CD4-positive, alpha-beta T cell treated with Interleukin-1 beta for 1 hour (primary cell): ENCODE measurements at regions not wholly inside any gene's neighbourhood (a gene's known extent, or its start where the extent isn't known, plus 50 kb on each side); places are given as distances from the start of the nearest gene placed in this dataset.
"Not testable (repeated sequence)": the region's sequence is repeated elsewhere in the genome, so short reads cannot be mapped to it uniquely, and the experiment has no call there.

Source experiments
- DNase-seq, 2 donors: peaks; one replicate each; pipeline ENCODE4 v3.0.0-alpha.2; 2020 to 2022

DNA sequence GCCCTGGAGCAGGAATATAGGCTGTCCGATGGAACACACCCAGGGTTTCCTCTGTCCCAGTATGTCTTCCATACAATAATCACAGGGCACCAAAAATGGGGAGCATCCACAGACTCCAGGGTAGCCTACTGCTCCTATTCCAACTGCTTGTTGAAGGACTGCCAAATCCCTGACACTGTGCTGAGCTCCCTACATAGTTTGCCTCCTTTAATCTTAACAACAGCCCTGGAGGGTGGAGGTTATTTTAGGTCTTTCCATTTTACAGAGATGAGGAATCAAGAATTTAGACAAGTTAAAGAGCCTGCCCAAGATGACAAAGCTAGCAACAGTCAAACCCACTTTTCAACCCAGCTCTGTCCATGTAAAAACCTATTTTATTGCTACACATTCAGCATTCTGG lies 790.4 kb downstream of the DIAPH3 start:
- no peak for DNase-seq

DNA sequence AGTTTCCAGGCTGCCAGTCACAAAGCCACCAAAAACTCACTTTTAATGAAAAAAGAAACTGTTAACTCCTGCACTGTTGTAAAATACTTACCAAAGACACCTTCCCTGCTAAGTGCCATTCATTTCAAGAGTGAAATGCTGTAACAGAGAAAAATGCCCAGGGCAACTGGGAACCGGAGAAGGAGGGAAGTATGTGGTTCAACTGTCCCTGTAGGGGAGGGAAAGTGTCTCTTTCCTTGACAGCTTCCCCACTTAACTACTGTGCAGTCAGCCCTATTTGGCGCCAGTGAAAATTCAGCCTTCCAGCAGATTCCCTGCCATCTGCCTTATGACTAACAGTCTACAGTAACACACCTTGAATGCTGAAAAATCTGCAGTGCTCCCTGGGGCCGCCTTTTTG lies 789.0 kb downstream of the DIAPH3 start:
- DNase-seq = no peak

DNA sequence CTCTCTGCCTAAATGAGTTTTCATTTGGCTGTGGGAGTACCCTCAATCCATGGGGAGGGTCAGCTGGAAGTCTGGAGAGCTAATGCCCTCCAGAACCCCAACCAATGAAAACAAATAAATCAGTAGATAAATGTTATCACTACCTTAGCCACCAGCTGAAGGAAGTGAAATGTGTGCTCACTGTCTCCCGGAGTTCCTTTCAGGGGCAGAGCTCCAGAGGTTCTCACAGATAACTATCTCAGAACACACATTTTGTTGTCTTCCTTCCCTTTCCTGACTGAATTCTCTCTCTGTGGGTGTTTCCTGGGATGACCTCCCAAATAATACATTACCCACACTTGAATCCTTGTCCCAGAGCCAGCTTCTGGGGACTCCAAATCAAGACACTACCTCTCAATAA lies 779.6 kb downstream of the DIAPH3 start:
- DNase-seq = no peak

DNA sequence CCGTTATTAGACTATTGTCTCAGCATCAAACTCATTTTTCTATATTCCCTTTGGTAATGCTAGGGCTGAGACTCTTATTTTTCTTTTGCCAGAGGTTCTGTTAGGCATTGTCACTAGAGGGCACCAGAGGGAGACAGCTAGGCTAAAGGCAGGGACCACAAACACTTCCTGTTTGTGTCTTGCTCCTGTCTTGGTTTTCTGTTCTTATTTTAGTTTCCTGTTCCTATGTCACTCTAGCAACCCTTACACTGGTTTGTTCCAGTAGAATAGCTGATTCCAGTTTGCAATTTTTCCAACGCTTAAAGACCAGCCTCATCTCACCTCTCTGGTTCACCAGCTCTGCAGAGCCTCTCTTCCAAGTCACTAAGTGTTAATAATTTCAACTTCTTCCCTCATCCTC lies 772.0 kb downstream of the DIAPH3 start:
- DNase-seq = peak; percentile 56 to 78

DNA sequence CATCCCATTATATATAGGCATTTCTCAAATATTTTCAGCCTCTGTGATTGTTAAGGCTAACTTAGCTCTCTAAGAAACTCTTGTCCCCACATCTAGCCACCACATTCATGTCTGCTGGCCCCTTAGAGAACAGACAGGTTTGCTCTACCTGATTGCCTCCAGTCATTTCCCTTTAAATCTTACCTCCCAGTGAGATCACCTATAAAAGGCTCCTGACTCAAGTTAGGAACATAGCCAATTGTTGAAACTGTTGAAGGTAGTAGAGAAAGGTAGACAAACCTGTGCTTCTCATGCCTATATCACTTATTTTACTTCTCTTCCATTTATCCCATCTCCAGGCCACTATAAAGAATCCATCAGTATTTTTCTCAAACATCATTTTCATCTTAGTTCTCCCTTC lies 771.4 kb downstream of the DIAPH3 start:
- no peak for DNase-seq

DNA sequence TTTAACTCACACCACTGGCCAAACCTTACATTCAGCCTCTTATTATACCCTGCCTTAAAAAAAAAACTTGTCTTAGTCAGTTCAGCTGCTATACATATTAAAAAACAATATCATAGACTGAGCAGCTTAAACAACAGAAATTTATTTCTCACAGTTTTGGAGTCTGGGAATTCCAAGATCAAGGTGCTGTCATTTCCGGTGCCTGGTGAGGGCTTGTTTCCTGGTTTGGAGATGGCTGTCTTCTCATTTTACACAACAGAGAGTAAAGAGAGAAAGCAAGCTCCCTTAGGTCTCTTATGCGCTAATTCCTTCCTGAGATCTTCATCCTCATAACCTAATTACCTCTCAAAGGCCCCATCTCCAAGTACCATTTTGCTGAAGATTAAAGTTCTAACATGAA lies 769.2 kb downstream of the DIAPH3 start:
- no peak for DNase-seq

DNA sequence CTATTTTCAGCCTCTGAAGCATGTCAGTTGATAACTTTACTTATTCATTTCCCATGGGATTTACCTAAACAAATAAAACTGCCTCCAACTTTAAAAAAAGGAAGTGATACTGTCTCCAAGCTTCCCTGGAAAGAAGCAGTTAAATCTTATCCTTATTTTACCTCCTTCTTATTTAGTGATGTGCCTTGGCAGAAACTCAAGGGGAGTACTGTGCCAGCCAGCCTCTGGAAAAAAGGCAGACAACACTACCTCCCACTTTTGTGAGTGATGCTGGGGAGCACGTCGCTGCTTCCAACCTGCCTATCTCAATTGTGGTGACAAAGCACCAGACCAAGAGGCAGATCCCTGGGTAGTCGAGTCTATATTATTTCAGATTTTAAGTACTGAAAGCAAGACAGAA lies 765.6 kb downstream of the DIAPH3 start:
- no peak for DNase-seq

DNA sequence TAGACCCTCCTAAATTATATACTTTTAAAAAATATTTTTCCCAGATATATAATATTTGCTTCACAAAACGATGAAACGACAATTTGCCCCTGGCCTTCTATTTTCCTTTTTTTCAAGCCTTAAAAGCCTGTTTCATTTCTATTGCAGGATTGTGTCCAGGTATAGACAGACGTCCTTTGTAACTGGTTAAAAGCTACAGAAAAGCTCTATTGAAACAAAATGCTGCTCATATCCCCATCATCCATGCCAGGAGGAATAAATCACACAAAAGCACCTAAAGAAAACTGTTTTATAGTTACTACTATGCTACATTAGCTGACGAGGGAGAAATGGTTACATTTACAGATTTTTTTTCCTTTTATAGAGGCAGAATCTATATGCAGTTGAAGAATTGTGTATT lies 765.1 kb downstream of the DIAPH3 start:
- DNase-seq = no peak

DNA sequence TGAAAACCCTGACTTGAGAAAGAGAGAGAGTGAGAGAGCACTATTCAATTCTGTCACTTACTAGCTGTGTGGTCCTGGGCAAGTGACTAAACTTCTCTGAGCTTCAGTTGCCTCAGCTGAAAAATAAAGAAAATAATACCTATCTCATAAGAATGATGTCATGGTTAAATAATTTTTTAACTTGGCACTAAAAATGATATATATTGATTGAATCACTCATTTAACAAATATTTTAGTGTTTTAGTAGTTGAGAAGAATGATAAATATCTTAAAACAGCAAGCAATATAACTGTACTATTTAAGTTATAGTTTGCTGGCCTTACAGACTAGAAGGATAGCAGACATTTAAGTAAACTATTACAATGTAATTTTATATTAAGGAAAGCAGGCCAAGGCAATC lies 764.2 kb downstream of the DIAPH3 start:
- no peak for DNase-seq

DNA sequence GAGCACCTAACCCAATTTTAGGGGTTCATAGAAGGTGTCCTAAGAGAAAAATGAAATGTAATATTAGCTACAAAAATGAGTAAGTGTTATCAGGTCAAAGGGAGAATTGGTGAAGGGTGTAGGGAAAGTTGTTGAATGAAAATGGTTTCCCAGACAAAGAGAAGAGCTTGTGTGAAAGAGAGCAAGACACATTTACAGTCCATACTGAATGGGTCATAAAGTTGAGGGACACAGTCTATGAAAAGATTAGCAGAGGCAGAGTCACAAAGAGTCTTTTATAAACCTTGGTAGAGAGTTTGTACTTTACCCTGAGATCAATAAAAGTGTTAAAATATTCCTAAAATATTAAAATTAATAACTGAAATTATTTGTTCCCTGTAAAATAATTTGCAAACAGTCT lies 759.4 kb downstream of the DIAPH3 start:
- DNase-seq = no peak

DNA sequence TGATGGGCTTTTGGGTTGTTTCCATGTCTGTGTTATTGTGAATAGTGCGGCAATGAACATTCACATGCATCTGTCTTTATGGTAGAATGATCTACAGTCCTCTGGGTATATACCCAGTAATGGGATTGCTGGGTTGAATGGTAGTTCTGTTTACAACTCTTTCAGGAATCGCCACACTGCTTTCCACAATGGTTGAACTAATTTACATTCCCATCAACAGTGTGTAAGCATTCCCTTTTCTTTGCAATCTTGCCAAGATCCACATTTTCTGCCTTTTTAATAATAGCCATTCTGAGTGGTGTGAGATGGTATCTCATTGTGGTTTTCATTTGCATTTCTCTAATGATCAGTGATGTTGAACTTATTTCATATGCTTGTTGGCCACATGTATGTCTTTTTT lies 756.5 kb downstream of the DIAPH3 start:
- not testable (repeated sequence) for DNase-seq

DNA sequence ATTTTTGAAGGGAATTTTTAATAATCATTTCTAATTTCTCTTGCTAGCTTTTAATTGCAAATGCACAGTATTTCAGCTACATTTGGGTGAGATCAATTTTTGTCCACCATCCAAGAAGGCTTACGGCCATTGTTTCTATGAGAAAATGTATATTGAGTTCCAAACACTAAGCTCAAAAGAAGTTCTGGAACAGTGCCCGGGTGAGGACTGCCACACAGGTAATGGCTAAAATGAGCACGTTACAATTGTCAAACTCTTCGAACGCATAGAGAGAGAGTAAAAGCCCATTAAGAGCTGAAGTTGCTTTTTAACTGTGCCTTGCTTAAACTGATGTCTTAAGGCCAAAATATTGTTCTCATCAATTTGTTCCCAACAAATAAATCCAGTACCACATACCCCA lies 755.0 kb downstream of the DIAPH3 start:
- no peak for DNase-seq

DNA sequence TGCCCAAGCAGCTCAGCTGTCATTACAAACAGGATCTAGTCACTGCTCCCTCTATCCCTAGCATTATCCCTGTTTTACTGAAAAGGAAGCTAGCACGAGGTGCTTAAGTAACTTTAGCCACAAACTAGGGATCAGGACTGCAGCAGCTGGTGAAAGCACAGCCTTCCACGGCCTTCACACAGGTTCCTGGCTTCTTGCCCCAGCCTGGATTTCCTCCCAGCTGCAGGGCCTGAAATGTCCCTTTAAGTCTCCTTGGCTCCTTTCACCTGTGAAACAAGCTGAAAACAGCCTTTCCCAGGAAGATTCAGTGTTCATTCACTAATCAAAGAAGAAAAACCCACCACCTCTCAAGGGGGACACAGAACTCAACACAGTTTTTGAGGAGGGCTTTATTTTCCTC lies 754.5 kb downstream of the DIAPH3 start:
- no peak for DNase-seq

DNA sequence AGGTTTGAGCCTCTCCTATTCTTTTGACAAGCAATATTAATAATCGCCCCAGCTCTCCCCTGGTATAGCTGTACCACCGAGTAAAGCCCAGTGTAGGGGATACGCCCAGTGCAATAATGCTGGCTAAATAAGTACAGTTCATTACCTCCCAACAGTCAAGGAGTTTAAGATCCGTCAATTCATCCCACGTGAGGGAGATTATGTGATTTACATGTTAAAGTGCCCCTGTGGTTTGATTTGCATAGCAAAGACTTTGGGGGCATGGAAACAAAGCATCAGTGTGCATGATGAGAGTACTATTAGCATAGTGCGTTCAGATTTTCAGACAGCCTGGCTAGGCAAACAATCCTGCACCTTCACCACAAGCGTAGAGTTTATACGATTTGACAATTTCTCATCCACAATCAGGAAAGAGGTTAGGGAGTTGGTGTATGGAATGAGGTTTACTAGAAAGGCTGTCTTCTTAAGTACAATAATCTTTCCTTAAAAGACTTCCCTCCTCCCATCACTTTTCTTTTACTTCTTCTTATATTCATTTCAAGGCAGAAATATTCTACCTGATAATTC lies 754.0 kb downstream of the DIAPH3 start:
- no peak for DNase-seq

DNA sequence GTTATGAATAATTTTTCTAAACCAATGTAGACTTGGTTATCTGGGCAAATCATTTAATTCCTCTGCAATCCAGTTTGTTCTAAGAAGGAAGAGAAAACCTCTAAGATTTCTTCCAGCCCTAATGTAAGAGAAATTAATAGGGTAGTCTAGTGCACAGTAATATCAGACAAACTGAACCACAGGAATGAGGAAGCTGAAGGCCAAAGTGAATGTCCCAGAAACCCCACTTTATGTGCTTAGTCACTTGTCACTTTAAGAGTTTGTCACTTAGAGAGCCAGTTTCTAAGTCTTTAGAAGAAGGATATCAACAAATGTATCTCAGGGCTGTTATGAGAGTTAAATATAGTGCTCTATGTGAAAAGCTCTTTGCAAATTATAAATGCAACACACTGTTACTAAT lies 750.6 kb downstream of the DIAPH3 start:
- no peak for DNase-seq

DNA sequence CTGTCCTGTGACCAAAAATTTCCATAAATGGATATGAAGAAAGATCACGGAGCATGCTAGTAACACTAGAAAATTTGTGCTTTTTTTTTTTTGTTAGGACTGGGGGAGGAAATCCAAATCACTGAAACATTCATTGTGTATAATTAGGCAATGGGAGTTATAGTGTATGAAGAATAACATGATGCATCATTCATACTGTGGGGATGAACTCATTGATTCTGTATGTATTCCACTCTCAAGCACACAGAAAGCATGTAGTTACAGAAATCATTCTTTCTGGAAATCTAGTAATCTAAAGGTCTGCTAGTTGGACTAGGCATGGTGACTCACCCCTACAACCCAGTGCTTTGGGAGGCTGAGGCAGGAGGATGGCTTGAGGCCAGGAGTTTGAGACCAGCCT lies 749.7 kb downstream of the DIAPH3 start:
- DNase-seq = no peak

DNA sequence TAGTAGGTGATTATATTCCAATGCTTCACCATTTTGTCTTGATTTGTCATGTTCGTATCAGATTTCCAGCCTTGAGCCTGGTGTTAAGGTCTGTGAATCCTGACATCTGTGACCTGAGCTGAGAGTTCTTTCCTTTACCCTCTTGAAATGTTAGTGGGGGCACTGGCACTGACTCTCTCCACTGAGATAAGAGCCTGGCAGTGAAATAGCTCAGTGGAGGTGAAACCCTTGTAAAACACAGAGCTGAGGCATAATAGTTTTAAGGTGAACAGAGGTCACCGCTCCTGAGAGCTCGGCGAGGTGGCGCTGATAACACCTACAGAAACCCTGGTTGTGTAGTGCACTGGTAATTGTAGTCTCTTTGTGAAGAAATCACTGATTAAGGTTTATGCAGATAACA lies 748.2 kb downstream of the DIAPH3 start:
- no peak for DNase-seq

DNA sequence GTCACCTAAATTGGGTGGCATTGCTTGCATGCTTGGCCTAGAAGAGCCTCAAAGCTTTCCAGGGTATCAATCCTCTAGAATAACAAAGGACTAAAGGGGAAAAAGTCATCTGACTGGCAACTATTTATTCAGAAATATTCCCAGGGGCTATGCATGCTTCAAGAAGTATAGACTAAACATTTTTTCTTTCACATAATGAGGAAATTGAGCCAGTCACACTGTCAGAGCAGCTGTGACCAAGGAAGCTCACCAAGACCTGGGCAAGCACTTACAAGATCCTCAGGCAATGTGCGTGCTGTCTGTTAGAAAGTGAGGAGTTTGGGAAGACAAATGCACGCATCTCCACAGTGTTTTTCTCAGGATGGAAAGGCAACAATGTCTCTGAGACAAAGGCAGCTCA lies 747.2 kb downstream of the DIAPH3 start:
- no peak for DNase-seq

DNA sequence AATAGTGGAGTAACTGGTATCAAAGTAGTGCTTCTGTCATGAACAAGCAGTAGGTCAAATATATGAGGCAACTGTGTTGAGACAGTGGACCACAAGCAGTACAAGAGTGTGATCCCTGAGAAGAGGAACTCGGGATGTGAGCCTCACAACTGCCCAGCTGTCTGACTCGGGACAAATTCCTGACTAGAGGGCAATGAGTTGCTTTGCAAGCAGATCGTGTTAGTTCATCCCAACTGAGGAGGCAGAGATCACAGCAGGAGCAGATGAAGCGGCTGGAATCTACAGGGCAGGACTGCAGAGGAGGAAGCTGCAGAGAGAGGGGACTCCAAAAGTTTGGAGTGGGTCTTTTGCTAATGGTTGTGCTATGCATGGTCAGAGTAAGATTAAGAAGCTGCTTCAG lies 741.1 kb downstream of the DIAPH3 start:
- no peak for DNase-seq

DNA sequence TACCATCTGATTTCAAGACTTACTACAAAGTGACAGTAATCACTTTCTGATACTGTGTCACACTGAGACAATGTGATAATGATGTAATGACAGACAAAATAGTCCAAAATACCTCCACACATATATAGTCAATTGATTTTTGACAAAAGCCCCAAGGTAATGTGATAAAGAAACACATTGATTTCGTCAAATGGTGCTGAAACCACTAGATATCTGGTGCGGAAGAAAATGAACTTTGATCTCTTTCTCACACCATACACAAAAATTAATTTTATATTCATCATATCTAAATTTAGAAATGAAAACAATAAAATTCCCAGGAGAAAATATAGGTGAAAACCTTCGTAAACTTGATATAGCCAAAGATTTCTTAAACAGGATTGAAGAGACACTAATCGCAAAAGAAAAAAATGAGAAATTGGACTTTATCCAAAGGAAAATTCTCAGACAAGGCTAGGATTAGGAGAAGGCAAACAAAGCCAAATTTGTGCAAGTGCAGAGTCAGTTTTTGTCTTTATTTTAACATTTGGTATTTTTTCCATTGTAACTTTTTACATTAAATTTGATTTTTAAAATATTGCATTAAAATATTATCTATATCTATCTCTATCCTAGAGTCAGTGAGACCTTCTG lies 739.9 kb downstream of the DIAPH3 start:
- DNase-seq = no peak

DNA sequence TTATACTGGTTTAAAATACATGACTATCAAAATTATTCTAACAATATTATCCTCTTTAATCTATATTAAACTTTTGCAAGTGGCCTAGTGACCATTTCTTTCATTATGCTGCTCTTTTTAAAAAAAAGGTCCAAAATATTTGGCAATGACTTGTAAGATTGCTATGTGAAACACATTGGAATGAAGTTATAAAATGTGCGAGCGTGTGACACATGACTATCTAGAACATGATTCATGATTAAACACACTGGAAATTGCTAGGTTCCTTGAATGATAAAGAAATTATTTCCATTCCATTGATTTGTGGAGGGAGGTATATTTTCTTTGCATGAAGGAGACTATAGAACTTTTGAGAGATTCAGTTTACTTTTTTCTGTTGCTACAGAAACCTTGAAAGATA lies 739.1 kb downstream of the DIAPH3 start:
- no peak for DNase-seq

DNA sequence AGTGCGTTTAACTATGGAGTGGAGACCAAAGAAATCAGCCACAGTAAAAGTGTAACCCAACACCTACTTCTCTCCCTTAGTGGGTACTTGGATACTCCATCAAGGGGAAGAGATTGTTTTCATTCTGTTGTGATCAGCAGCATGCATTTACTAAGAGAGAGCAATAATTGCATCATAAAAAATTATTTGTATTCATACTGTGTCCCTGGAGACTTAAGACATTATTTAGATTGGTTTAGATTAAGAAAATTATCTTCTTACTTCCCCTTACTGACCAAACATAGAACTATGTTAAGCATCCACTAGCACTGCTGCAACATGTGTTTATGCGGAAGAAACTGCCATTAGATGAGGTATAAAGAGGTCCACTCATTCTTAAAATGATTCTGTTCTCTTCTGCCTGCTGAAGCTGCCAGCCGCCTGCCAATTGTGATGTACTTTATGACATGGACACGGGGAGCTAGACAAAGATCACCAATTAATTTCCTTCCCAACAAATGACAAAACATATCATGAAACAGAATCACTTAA lies 738.5 kb downstream of the DIAPH3 start:
- no peak for DNase-seq

DNA sequence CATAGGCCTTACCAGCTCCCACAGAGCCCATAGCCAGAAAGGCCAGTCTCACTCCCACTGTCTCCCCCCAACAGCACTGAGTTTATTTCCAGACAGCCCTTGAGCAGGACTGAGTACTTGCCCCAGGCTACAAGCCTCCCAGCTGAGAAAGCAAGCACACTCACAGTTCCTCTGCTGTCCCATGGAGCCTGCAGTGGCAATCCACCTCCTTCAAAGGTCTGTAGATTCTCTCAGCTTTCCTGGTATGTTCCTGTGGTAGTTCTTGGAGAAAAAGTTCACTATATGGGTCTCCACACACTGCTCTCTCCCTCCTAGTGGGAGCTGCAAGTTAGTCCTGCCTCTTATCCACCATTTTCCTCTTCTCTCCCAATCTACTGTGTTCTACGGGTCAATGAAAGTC lies 728.7 kb downstream of the DIAPH3 start:
- DNase-seq = no peak

DNA sequence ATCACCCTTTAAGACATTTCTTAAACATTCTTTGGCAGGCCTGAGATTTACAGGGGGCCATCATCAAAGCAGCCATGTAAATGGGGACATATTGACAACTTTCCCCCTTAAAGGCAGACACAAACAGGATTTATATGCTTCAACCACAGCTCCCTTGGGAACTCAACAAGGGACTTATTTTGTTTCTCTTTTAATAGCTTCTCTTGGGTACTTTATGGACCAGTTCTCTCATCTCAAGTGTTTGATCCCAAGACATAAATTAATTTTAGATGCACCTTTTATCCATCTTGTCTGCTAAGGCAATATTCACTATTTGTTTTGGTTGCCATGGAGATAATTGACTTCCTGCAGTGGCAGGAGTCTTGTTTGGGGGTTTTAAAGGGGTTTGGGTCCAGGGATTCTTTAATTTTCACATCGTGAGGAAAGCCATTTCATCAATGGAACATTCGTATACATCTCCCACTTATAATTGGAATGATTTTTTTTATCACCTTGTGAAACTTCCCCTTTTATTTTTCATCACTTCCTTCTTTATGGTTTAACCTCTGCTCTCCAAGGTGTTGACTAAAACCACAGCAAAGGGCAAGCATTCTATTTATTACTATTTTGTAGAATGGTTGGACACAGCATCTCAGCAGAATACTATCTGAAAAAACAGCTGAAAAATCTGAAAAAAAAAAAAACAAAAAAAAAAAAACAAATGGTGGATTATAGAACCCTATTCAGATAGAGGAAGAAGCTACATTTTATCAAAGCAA lies 726.0 kb downstream of the DIAPH3 start:
- DNase-seq = no peak
